Keratinocyte (primary cell): ENCODE measurements at regions not wholly inside any gene's neighbourhood (a gene's known extent, or its start where the extent isn't known, plus 50 kb on each side); places are given as distances from the start of the nearest gene placed in this dataset.

Experiments
- DNase-seq: peaks from one replicate; pipeline ENCODE4 v3.0.0-alpha.2; 2011; ENCODE audit warnings: low read depth, missing footprints, low spot score
- FAIRE-seq: peaks from 2 replicates; lab custom pipeline; 2011; peaks lifted over from hg19 to GRCh38; lab: Jason Lieb, UNC
- H2AFZ ChIP-seq: 2 replicates; pipeline ENCODE4 v1.6.0; 2012; ENCODE audit warnings: low read length, control low read depth, inconsistent platforms; ENCODE audit not compliant: control insufficient read depth
- H3K27ac ChIP-seq: 2 replicates; pipeline ENCODE4 v1.5.1; 2011; ENCODE audit warnings: low read length; ENCODE audit not compliant: control insufficient read depth, insufficient read depth
- H3K27me3 ChIP-seq: 3 replicates; pipeline ENCODE4 v1.6.0; 2011; ENCODE audit warnings: low read length; ENCODE audit not compliant: control insufficient read depth, insufficient read depth; ENCODE audit errors: extremely low read depth
- H3K36me3 ChIP-seq, 2 experiments: 2 replicates in 1 of 2; 3 replicates in 1 of 2; pipeline ENCODE4 v1.5.1; 2011; ENCODE audit warnings: low read length in 2 of 2, mild to moderate bottlenecking in 1 of 2; ENCODE audit not compliant: control insufficient read depth in 2 of 2, insufficient read depth in 2 of 2; ENCODE audit errors: extremely low read depth in 1 of 2
- H3K4me1 ChIP-seq: 3 replicates; pipeline ENCODE4 v1.5.1; 2011; ENCODE audit warnings: low read length; ENCODE audit not compliant: control insufficient read depth, insufficient read depth; ENCODE audit errors: extremely low read depth
- H3K4me2 ChIP-seq: 3 replicates; pipeline ENCODE4 v1.6.0; 2011; ENCODE audit warnings: low read depth, low read length; ENCODE audit not compliant: control insufficient read depth, insufficient read depth; ENCODE audit errors: extremely low read depth
- H3K4me3 ChIP-seq, 3 experiments: fragments of 200-600 bp in 1 of 3; sonication (generic) in 1 of 3; 2 replicates in 2 of 3; 3 replicates in 1 of 3; pipeline ENCODE4 v1.5.1; 2011 to 2016; ENCODE audit warnings: low read length in 3 of 3, mild to moderate bottlenecking in 3 of 3, control low read depth in 2 of 3, inconsistent platforms in 1 of 3, low read depth in 1 of 3, mixed read lengths in 1 of 3, mixed run types in 1 of 3, moderate library complexity in 1 of 3; ENCODE audit not compliant: control insufficient read depth in 2 of 3, insufficient read depth in 2 of 3; ENCODE audit errors: extremely low read depth in 1 of 3
- H3K79me2 ChIP-seq: 2 replicates; pipeline ENCODE4 v1.6.0; 2012; ENCODE audit warnings: low read length; ENCODE audit not compliant: control insufficient read depth, insufficient read depth
- H3K9ac ChIP-seq: 3 replicates; pipeline ENCODE4 v1.6.0; 2011; ENCODE audit warnings: low read length; ENCODE audit not compliant: control insufficient read depth, insufficient read depth; ENCODE audit errors: extremely low read depth
- H3K9me1 ChIP-seq: 3 replicates; pipeline ENCODE4 v1.6.0; 2011; ENCODE audit warnings: low read length; ENCODE audit not compliant: control insufficient read depth, insufficient read depth; ENCODE audit errors: extremely low read depth
- H3K9me3 ChIP-seq: 2 replicates; pipeline ENCODE4 v1.5.1; 2012; ENCODE audit warnings: low read depth, low read length; ENCODE audit not compliant: control insufficient read depth
- H4K20me1 ChIP-seq: 3 replicates; pipeline ENCODE4 v1.6.0; 2011; ENCODE audit warnings: low read length; ENCODE audit not compliant: control insufficient read depth, insufficient read depth; ENCODE audit errors: extremely low read depth
- CTCF ChIP-seq, 3 experiments: IDR thresholded peaks in 1 of 3; conservative IDR thresholded peaks in 1 of 3; optimal IDR thresholded peaks in 1 of 3; 2 replicates in 2 of 3; 3 replicates in 1 of 3; pipeline versions ENCODE3 to v1.5.1; 2011; ENCODE audit warnings: low read length in 3 of 3, mild to moderate bottlenecking in 3 of 3, moderate library complexity in 2 of 3, control low read depth in 1 of 3, inconsistent platforms in 1 of 3; ENCODE audit not compliant: insufficient read depth in 2 of 3; ENCODE audit errors: extremely low read depth in 1 of 3
- EZH2 ChIP-seq: IDR thresholded peaks from one replicate; pipeline ENCODE4 v1.6.1; 2012; ENCODE audit warnings: inconsistent platforms, mild to moderate bottlenecking, low read length, moderate library complexity
- dilution Hi-C: fragments of 300-500 bp; cut with MboI; formaldehyde crosslinking; loops from one replicate; pipeline ENCODE4 v1.7.0; 2020; ENCODE audit warnings: low sequenced_read_pairs; ENCODE audit not compliant: extremely low pct_ligation_motif_present

- H3K9me3 ChIP-seq, result no peaks in the 10 kb centered on the region
- no peak overlapping the region for H3K4me2 ChIP-seq
- H2AFZ ChIP-seq, result no peak overlapping the region
- no peak for TF ChIP-seq EZH2
- TF ChIP-seq CTCF (optimal IDR thresholded peaks at IDR 0.05 in 1 of 3, IDR thresholded peaks at IDR 0.05 in 1 of 3, conservative IDR thresholded peaks at IDR 0.05 in 1 of 3; ENCODE audit: extremely low read depth in 1 of 3, insufficient read depth in 2 of 3, low read length in 3 of 3), result no peak
- H3K79me2 ChIP-seq, result no peaks in the 10 kb centered on the region
- H3K4me1 ChIP-seq, result no peaks in the 10 kb centered on the region
- H3K27me3 ChIP-seq, result no peaks in the 10 kb centered on the region
- dilution Hi-C loops, result no loop called here
- DNase-seq, result no peak
- no peak for FAIRE-seq
- no peak overlapping the region for H3K9ac ChIP-seq
- H3K9me1 ChIP-seq, result no peaks in the 10 kb centered on the region
- no peak overlapping the region for H3K4me3 ChIP-seq
- no peak overlapping the region for H3K27ac ChIP-seq
- no peaks in the 10 kb centered on the region for H4K20me1 ChIP-seq
- no peaks in the 10 kb centered on the region for H3K36me3 ChIP-seq
These were observed 1570.0 kb upstream of the GOT2 start for GRCh38 chr16:60304066-60304465.

- no peak overlapping the region for H3K9ac ChIP-seq
- H3K4me3 ChIP-seq, result no peak overlapping the region
- H3K4me1 ChIP-seq, result no peaks in the 10 kb centered on the region
- no peak overlapping the region for H3K27ac ChIP-seq
- dilution Hi-C loops, result no loop called here
- FAIRE-seq, result no peak
- no peak for DNase-seq
- H3K9me3 ChIP-seq, result no peaks in the 10 kb centered on the region
- no peaks in the 10 kb centered on the region for H3K27me3 ChIP-seq
- H3K36me3 ChIP-seq, result no peaks in the 10 kb centered on the region
- H2AFZ ChIP-seq, result no peak overlapping the region
- H3K79me2 ChIP-seq, result no peaks in the 10 kb centered on the region
- no peaks in the 10 kb centered on the region for H3K9me1 ChIP-seq
- H3K4me2 ChIP-seq, result no peak overlapping the region
- H4K20me1 ChIP-seq, result no peaks in the 10 kb centered on the region
- TF ChIP-seq CTCF (optimal IDR thresholded peaks at IDR 0.05 in 1 of 3, IDR thresholded peaks at IDR 0.05 in 1 of 3, conservative IDR thresholded peaks at IDR 0.05 in 1 of 3; ENCODE audit: extremely low read depth in 1 of 3, insufficient read depth in 2 of 3, low read length in 3 of 3), result no peak
- no peak for TF ChIP-seq EZH2
These were observed 1568.6 kb upstream of the GOT2 start for GRCh38 chr16:60302676-60303075.
